ENCODE measurements at regions not wholly inside any gene's neighbourhood (a gene's known extent, or its start where the extent isn't known, plus 50 kb on each side); places are given as distances from the start of the nearest gene placed in this dataset.

DNA sequence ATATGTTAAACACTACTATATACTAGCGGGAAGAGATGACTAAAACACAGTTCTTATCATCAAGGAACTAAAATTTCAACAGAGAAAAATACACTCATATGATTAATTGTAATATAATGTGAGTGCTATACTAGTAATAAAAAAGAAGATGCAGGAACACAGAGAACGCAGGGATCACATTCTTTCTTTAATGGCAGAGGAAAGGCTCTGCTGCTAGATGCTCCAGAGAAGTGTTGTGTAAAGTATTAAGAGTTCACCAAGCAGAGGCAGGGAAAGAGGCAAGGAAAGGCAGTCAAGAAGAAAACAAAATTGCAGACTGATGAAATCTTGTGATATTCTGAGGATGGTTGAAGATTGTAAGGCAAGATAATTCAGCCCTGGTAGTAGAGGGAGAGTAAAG lies 394.7 kb downstream of the PDGFC start:
- Histone ChIP-seq H2BK15ac (ENCODE audit: low read depth, low read length) (no peak overlapping the region), H3K79me1 (ENCODE audit: low read depth in 1 of 2, low read length in 2 of 2) (no peaks in the 10 kb centered on the region), H2BK20ac (ENCODE audit: low read depth, low read length) (no peak overlapping the region), H4K20me1 (ENCODE audit: insufficient read depth, low read length) (no peaks in the 10 kb centered on the region), H3K27me3 (ENCODE audit: control insufficient read depth, insufficient read depth, low read length) (no peaks in the 10 kb centered on the region), H2AK5ac (ENCODE audit: low read depth, low read length) (no peak overlapping the region), H3K4me1 (ENCODE audit: control insufficient read depth, insufficient read depth, low read length) (no peaks in the 10 kb centered on the region), H3K4me3 (ENCODE audit: insufficient read depth, low read depth, low read length) (no peak overlapping the region), H3K36me3 (ENCODE audit: control insufficient read depth, insufficient read depth, low read length) (no peaks in the 10 kb centered on the region), H3K27ac (ENCODE audit: insufficient read depth, low read length) (no peak overlapping the region), H4K8ac (ENCODE audit: low read depth in 2 of 2, low read length in 2 of 2) (no peak overlapping the region), H2AFZ (replicated peaks; ENCODE audit: low read length, poor library complexity) (no peak overlapping the region), H3K23ac (ENCODE audit: low read depth, low read length) (no peak overlapping the region), H3K4ac (ENCODE audit: low read depth, low read length) (no peak overlapping the region), H3K9me3 (ENCODE audit: control insufficient read depth, insufficient read depth, low read length) (no peaks in the 10 kb centered on the region), H4K91ac (ENCODE audit: insufficient read depth, low read depth, low read length) (no peak overlapping the region), H3K14ac (replicated peaks; ENCODE audit: low read depth, low read length) (no peak overlapping the region), H3K4me2 (ENCODE audit: low read depth, low read length) (no peak overlapping the region), H3K9ac (ENCODE audit: low read depth, low read length) (no peak overlapping the region), H4K5ac (ENCODE audit: low read depth, low read length) (no peak overlapping the region), H2BK5ac (ENCODE audit: low read depth, low read length, poor library complexity, severe bottlenecking) (no peak overlapping the region), H2AK9ac (replicated peaks; ENCODE audit: low read depth, low read length, poor library complexity) (no peak overlapping the region), H3K9me1 (ENCODE audit: insufficient read depth, low read length) (no peaks in the 10 kb centered on the region), H3K18ac (ENCODE audit: low read depth, low read length) (no peak overlapping the region), H3K56ac (ENCODE audit: extremely low read depth, insufficient read depth, low read length) (no peak overlapping the region), H2BK120ac (ENCODE audit: low read depth, low read length) (no peak overlapping the region)
- TF ChIP-seq CEBPB (IDR thresholded peaks at IDR 0.05; ENCODE audit: low read depth, low read length) (no peak), POLR2A (IDR thresholded peaks at IDR 0.05; ENCODE audit: low read depth, low read length) (no peak), USF2 (IDR thresholded peaks at IDR 0.05; ENCODE audit: low read depth, low read length) (no peak), SMC3 (IDR thresholded peaks at IDR 0.05; ENCODE audit: low read depth, low read length) (no peak), NFE2L2 (IDR thresholded peaks at IDR 0.05; ENCODE audit: low read depth, low read length) (no peak), MXI1 (IDR thresholded peaks at IDR 0.05; ENCODE audit: borderline replicate concordance, low read depth, low read length) (no peak), RFX5 (IDR thresholded peaks at IDR 0.05; ENCODE audit: low read depth, low read length) (no peak), RAD21 (IDR thresholded peaks at IDR 0.05; ENCODE audit: low read length) (no peak), BHLHE40 (IDR thresholded peaks at IDR 0.05; ENCODE audit: low read depth, low read length) (no peak), MAZ (IDR thresholded peaks at IDR 0.05; ENCODE audit: borderline replicate concordance, low read depth, low read length) (no peak), FOS (IDR thresholded peaks at IDR 0.05; ENCODE audit: low read depth, low read length) (no peak), CHD1 (IDR thresholded peaks at IDR 0.05; ENCODE audit: low read depth, low read length) (no peak), MAFK (IDR thresholded peaks at IDR 0.05; ENCODE audit: low read depth, low read length) (no peak), RCOR1 (IDR thresholded peaks at IDR 0.05; ENCODE audit: insufficient replicate concordance, low read length) (no peak)
- TF ChIP-seq, protein P1, sequence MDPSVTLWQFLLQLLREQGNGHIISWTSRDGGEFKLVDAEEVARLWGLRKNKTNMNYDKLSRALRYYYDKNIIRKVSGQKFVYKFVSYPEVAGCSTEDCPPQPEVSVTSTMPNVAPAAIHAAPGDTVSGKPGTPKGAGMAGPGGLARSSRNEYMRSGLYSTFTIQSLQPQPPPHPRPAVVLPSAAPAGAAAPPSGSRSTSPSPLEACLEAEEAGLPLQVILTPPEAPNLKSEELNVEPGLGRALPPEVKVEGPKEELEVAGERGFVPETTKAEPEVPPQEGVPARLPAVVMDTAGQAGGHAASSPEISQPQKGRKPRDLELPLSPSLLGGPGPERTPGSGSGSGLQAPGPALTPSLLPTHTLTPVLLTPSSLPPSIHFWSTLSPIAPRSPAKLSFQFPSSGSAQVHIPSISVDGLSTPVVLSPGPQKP (IDR thresholded peaks at IDR 0.05; ENCODE audit: borderline replicate concordance, low read depth, low read length) = no peak
- TF ChIP-seq, protein P2, sequence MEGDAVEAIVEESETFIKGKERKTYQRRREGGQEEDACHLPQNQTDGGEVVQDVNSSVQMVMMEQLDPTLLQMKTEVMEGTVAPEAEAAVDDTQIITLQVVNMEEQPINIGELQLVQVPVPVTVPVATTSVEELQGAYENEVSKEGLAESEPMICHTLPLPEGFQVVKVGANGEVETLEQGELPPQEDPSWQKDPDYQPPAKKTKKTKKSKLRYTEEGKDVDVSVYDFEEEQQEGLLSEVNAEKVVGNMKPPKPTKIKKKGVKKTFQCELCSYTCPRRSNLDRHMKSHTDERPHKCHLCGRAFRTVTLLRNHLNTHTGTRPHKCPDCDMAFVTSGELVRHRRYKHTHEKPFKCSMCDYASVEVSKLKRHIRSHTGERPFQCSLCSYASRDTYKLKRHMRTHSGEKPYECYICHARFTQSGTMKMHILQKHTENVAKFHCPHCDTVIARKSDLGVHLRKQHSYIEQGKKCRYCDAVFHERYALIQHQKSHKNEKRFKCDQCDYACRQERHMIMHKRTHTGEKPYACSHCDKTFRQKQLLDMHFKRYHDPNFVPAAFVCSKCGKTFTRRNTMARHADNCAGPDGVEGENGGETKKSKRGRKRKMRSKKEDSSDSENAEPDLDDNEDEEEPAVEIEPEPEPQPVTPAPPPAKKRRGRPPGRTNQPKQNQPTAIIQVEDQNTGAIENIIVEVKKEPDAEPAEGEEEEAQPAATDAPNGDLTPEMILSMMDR (conservative IDR thresholded peaks at IDR 0.05; ENCODE audit: low read depth, low read length) = no peak
- BruUV-seq (replicated peaks) = no TSS peak
- in situ Hi-C loops (cut with MboI; ENCODE audit: low sequenced_read_pairs) = no loop called here
- intact Hi-C loops (cut with micrococcal nuclease) = no loop called here
- whole genome bisulfite sequencing, 2 experiments (ENCODE audit: extremely low coverage in 2 of 2, insufficient read length in 1 of 2) = 63% methylated on average over 1 of the region's 2 CpGs; no CpG with 5 or more reads in 1 of the 2 experiments
- ATAC-seq (ENCODE audit: low read depth) (no peak), DNase-seq (no peak)
- dilution Hi-C loops (cut with HindIII; ENCODE audit: low sequenced_read_pairs, unreplicated experiment) = no loop called here
- ChIA-PET CTCF (no interaction called here), POLR2A (ENCODE audit: unreplicated experiment) (no interaction called here)
